ENCODE measurements at regions not wholly inside any gene's neighbourhood (a gene's known extent, or its start where the extent isn't known, plus 50 kb on each side); places are given as distances from the start of the nearest gene placed in this dataset.

DNA sequence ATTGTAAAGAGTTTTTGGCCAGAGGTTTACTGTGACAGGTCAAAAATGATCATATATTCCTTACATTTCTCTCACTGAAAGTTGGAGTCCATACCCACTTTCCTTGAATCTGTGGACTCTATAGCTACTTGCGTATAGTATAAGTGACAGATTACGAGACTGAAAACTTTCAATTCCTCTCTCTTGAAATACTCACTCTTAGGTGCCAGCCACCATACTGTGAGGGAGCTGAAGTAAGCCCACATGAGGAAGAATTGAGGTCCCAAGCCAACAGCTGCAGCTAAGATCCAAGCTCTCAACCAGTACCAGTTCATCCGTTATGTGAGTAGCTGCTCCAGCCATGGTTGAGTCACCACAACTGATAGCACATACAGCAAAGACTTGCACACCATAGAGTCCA, 128.1 kb upstream of the FAM174A start:
- no peak overlapping the region for H4K5ac ChIP-seq (ENCODE audit: insufficient read length, low read depth, low read length)
- Mint-ChIP-seq H3K36me3 (ENCODE audit: insufficient read depth in 1 of 3, low read depth in 3 of 3) (no peaks in the 10 kb centered on the region), H3K27me3 (ENCODE audit: low read depth) (no peaks in the 10 kb centered on the region), H3K27ac (no peak overlapping the region), H3K4me1 (no peaks in the 10 kb centered on the region), H3K4me3 (no peak overlapping the region), H3K9me3 (no peaks in the 10 kb centered on the region)
- H2BK15ac ChIP-seq (ENCODE audit: low read depth, low read length) = no peak overlapping the region
- no peaks in the 10 kb centered on the region for H3K79me1 ChIP-seq (ENCODE audit: insufficient read depth, low read depth, low read length, poor library complexity, severe bottlenecking)
- no peaks in the 10 kb centered on the region for H4K20me1 ChIP-seq (ENCODE audit: control insufficient read depth, insufficient read depth, insufficient read length)
- no peak overlapping the region for H2BK5ac ChIP-seq (ENCODE audit: insufficient read length, low read length)
- no peaks in the 10 kb centered on the region for H3K4me1 ChIP-seq (ENCODE audit: insufficient read depth, low read length)
- H2AFZ ChIP-seq (ENCODE audit: low read length) = no peak overlapping the region
- no peak overlapping the region for H2BK20ac ChIP-seq (ENCODE audit: low read depth, low read length, poor library complexity, severe bottlenecking)
- H3K27ac ChIP-seq (ENCODE audit: insufficient read length, low read depth, low read length) = no peak overlapping the region
- H3K56ac ChIP-seq (ENCODE audit: insufficient read length, low read depth, low read length) = no peak overlapping the region
- no CpG with 5 or more reads among the region's 3 CpGs for WGBS (ENCODE audit: extremely low coverage, insufficient read length, low lambda C conversion rate)
- H2BK12ac ChIP-seq (ENCODE audit: insufficient read length, low read depth, low read length) = no peak overlapping the region
- H3K4me2 ChIP-seq (ENCODE audit: insufficient read depth, insufficient read length, low read length) = no peak overlapping the region
- H3K14ac ChIP-seq (ENCODE audit: insufficient read depth, low read length) = no peak overlapping the region
- no peak overlapping the region for H2AK5ac ChIP-seq (ENCODE audit: insufficient read length, low read length)
- H3K18ac ChIP-seq (ENCODE audit: insufficient read length, low read depth, low read length) = no peak overlapping the region
- H3K9me3 ChIP-seq (ENCODE audit: control insufficient read depth, low read depth, low read length) = no peaks in the 10 kb centered on the region
- H4K91ac ChIP-seq (ENCODE audit: insufficient read length, low read depth, low read length) = no peak overlapping the region
- no peak overlapping the region for H2BK120ac ChIP-seq (ENCODE audit: low read depth, low read length, poor library complexity, severe bottlenecking)
- H3K9ac ChIP-seq (ENCODE audit: extremely low read depth, insufficient read length, low read length) = no peak overlapping the region
- no peaks in the 10 kb centered on the region for H3K23me2 ChIP-seq (ENCODE audit: insufficient read length, low read depth, low read length, poor library complexity, severe bottlenecking)
- TF ChIP-seq, protein P1, sequence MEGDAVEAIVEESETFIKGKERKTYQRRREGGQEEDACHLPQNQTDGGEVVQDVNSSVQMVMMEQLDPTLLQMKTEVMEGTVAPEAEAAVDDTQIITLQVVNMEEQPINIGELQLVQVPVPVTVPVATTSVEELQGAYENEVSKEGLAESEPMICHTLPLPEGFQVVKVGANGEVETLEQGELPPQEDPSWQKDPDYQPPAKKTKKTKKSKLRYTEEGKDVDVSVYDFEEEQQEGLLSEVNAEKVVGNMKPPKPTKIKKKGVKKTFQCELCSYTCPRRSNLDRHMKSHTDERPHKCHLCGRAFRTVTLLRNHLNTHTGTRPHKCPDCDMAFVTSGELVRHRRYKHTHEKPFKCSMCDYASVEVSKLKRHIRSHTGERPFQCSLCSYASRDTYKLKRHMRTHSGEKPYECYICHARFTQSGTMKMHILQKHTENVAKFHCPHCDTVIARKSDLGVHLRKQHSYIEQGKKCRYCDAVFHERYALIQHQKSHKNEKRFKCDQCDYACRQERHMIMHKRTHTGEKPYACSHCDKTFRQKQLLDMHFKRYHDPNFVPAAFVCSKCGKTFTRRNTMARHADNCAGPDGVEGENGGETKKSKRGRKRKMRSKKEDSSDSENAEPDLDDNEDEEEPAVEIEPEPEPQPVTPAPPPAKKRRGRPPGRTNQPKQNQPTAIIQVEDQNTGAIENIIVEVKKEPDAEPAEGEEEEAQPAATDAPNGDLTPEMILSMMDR (conservative IDR thresholded peaks at IDR 0.05) = no peak
- H3T11ph ChIP-seq (ENCODE audit: low read length) = no peak overlapping the region
- no peaks in the 10 kb centered on the region for H3K79me2 ChIP-seq (ENCODE audit: insufficient read depth, low read length)
- DNase-seq = no peak
- no peak overlapping the region for H3K4ac ChIP-seq (ENCODE audit: low read depth, low read length)
- H3K23ac ChIP-seq (ENCODE audit: insufficient read length, low read depth, low read length) = no peak overlapping the region
- H4K8ac ChIP-seq (replicated peaks; ENCODE audit: insufficient read length, low read depth, low read length) = no peak overlapping the region
- H3K27me3 ChIP-seq (ENCODE audit: insufficient read depth, low read length) = no peaks in the 10 kb centered on the region
